ENCODE measurements at regions not wholly inside any gene's neighbourhood (a gene's known extent, or its start where the extent isn't known, plus 50 kb on each side); places are given as distances from the start of the nearest gene placed in this dataset.

DNA sequence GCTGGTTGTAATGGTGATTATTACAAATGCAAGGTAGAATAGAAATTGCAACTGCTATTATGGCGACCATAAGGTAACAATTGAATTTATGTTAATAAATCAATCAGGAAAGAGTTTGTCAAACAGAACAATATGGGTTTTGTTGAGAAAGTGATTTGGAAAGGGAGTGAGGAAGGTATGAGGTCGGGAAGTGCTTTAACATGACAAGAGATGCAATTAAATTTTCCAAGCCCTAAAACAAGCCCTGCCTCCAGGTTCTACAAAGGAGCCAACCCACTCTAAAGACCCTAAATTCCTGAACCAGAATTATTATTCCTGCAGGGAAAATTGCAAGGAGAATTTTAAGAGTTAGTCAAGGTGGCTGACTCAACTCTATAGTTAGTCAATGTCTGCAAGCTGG, 363.7 kb downstream of the BMPER start:
- H3K4me3 ChIP-seq (ENCODE audit: low read depth, low read length): no peak overlapping the region
- TF ChIP-seq, protein P1, sequence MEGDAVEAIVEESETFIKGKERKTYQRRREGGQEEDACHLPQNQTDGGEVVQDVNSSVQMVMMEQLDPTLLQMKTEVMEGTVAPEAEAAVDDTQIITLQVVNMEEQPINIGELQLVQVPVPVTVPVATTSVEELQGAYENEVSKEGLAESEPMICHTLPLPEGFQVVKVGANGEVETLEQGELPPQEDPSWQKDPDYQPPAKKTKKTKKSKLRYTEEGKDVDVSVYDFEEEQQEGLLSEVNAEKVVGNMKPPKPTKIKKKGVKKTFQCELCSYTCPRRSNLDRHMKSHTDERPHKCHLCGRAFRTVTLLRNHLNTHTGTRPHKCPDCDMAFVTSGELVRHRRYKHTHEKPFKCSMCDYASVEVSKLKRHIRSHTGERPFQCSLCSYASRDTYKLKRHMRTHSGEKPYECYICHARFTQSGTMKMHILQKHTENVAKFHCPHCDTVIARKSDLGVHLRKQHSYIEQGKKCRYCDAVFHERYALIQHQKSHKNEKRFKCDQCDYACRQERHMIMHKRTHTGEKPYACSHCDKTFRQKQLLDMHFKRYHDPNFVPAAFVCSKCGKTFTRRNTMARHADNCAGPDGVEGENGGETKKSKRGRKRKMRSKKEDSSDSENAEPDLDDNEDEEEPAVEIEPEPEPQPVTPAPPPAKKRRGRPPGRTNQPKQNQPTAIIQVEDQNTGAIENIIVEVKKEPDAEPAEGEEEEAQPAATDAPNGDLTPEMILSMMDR (IDR thresholded peaks at IDR 0.05; ENCODE audit: low read depth, low read length): no peak

DNA sequence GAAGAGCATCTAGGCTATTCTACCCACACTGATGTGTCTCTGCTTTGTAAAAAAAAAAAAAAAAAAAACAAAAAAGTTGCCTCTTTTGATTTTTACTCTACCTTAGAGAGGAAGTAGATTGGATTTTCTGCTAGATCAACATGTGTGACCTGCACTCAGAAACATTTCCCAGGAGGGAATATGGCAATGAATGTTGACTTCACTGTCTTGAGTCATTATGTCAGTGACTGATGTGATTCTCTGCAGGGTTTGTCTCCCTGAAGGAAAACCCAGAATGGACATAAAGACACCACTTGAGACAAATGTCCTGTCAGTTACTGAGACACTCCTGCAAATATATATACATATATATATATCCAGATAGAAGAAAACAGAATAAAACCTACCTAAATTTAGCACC, 370.3 kb downstream of the BMPER start:
- TF ChIP-seq, protein P1 (IDR thresholded peaks at IDR 0.05; ENCODE audit: low read depth, low read length): no peak
- H3K4me3 ChIP-seq (ENCODE audit: low read depth, low read length): no peak overlapping the region

DNA sequence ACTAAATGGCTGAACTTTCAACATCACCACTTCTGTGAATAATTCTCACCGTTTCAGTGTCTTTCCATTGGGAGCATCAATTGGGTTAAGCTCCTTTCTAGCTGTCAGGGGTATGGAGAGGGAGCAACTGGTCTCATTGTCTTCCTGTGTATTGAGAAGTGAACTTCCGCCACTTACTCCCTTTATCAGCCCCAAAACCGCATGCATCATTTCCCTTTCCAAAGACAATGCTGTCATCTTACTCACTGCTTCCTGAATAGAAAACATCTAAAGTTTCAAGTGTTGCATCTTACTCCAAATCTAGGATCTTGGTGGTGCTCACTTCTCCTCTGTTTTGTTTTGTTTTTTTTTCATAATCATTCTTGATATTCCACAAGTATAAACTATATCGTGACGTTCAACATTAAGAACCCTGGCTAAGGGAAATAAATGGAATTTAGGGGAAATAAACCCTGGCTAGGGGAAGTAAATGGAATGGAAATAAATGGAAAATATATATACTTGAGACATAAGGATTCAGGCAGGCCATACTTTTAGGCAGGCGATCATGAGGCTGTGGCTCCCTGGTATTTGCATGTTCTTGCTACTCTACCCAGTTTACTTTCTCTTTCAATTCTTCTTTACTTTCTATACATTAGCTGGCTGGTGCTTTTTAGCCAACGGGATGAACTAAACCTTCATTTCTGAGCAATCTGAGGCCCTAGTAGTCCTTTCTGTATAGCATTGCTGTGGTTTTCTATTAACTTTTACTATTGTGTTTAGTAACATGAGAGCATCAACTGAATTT, 371.9 kb downstream of the BMPER start:
- TF ChIP-seq, protein P1 (IDR thresholded peaks at IDR 0.05; ENCODE audit: low read depth, low read length): no peak
- no peak overlapping the region for H3K4me3 ChIP-seq (ENCODE audit: low read depth, low read length)

DNA sequence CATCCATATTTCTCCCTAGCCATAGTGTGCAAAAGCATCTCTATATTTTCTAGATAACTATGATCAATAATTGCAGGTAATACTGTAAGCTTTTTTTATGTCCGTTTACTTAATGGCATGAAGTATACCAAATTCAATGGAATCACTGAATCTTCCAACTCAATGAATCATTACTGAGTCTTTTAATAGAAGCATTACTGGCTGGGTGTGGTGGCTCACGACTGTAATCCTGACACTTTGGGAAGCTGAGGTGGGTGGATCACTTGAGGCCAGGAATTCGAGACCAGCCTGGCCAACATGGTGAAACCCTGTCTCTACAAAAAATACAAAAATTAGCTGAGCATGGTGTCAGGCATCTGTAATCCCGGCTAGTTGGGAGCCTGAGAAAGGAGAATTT, 372.5 kb downstream of the BMPER start:
- TF ChIP-seq, protein P1 (IDR thresholded peaks at IDR 0.05; ENCODE audit: low read depth, low read length): no peak
- H3K4me3 ChIP-seq (ENCODE audit: low read depth, low read length): no peak overlapping the region

DNA sequence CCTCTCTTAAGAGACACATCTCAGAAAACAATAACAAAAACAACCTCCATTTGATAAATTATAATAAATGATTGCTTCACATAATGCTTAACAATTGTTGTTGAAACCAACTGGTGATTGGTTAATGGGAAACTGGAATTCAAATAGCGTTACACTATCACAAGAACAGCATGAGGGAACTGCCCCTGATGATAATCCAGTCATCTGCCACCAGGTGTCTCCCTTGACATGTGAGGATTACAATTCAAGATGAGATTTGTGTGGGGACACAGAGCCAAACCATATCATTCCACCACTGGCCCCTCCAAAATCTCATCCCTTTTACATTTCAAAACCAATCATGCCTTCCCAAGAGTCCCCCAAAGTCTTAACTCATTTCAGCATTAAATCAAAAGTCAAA, 375.9 kb downstream of the BMPER start:
- TF ChIP-seq, protein P1 (IDR thresholded peaks at IDR 0.05; ENCODE audit: low read depth, low read length): no peak
- H3K4me3 ChIP-seq (ENCODE audit: low read depth, low read length): no peak overlapping the region

DNA sequence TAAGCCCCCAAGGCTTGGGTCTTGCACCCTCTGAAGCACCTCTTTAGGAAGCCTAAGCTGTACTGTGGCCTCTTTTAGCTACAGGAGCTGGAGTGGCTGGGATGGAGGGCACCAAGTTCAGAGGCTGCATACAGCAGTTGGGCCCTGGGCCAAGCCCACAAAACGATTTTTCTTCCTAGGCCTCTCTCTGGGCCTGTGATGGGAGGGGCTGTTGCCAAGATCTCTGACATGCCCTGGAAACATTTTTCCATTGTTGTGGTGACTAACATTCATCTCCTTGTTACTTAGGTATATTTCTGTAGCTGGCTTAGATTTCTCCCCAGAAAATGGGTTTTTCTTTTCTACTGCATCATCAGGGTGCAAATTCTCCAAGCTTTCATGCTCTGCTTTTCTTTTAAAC, 375.7 kb upstream of the NPSR1 start:
- TF ChIP-seq, protein P1 (IDR thresholded peaks at IDR 0.05; ENCODE audit: low read depth, low read length): no peak

DNA sequence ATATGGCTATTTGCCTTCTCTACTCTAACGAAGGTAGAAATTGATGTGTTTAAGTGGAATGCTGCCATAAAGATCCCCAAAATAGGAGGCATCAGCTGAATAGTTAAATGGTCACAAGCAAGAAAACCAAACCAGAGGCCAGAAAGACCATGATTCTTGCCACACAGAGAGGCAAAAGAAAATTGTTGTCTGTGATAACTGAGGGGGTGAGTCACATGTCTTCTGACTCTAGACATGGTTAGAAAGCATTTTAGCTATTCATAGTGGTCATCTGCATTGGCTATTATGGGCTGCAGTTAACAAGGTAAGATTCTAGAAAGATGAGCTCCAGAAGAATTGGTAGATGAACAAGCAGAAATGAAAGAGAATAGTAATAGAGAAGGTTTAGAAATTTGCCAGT, 361.4 kb upstream of the NPSR1 start:
- TF ChIP-seq, protein P1 (IDR thresholded peaks at IDR 0.05; ENCODE audit: low read depth, low read length): no peak
- no peak overlapping the region for H3K4me3 ChIP-seq (ENCODE audit: low read depth, low read length)

More for the DNA sequence above, 375.7 kb upstream of the NPSR1 start:
- no peak overlapping the region for H3K4me3 ChIP-seq (ENCODE audit: low read depth, low read length)

All from WI38 (cell line).